ENCODE measurements at regions not wholly inside any gene's neighbourhood (a gene's known extent, or its start where the extent isn't known, plus 50 kb on each side); places are given as distances from the start of the nearest gene placed in this dataset.
"Not testable (repeated sequence)": the region's sequence is repeated elsewhere in the genome, so short reads cannot be mapped to it uniquely, and the experiment has no call there.

DNA sequence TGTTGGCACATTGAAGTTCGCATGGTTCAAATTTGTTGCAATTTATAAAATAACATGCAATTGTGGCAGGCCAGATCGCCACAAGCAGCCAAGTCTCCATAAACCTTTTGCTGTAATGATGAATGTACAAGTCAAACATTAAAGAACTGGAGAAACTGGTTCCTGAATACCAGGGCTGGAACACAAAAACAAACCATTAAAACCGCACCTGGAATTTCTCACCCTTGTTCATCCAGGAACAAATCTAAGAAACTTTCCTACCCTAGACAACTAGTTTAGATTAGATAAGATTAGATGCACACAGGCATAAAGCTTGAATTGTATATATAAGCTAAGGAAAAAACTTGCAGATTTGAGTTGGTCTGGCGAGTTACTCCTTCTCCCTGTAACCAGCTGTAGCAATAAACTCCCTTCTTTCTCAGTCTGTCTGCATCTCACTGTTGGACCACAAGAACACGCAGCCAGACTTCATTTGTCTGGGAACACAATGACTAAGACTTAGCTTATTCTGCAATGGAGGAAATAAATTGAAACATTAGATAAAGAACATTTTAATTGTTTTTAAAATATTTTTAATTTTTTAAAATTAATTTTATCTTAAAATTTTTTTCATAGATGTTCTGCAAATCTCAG, 1835.5 kb upstream of the LRRTM1 start:
- DNase-seq = no peak

DNA sequence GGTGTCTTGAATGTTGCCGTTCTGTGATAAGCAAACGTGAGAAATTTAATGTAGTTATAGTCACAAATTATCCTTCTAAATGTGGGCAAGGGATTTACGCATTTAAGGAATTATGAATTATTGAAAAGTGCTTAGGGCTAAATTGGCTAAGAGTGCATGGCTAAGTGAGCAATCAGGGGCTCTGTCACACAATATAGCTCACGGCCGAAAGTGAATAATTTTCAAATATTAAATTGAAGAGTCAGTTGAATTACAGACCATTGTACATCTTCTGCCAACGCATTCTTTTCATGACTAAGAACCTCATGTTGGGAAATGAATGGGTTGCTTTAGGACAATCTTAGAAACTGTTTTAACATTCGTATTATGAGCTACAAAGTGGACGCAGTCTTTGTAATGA, 1832.9 kb upstream of the LRRTM1 start:
- DNase-seq = no peak

DNA sequence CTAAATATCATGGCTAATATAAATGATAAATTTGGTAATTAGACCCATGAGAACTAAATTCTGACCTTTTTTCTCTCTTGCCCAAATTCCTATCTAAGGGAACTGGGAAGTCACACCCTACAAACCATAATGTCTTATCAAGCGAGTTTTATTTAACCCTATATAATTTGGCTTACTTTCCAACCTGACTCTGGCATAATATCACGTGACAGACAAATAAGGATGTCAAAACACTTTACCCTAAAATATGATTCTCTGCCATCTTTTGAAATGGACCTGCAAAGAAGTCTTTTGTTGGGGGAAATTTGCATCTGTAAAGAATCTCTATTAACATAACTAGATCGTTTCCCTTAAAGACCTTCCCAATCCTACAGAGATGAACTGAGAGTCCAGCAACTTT, 1823.5 kb upstream of the LRRTM1 start:
- no peak for DNase-seq

DNA sequence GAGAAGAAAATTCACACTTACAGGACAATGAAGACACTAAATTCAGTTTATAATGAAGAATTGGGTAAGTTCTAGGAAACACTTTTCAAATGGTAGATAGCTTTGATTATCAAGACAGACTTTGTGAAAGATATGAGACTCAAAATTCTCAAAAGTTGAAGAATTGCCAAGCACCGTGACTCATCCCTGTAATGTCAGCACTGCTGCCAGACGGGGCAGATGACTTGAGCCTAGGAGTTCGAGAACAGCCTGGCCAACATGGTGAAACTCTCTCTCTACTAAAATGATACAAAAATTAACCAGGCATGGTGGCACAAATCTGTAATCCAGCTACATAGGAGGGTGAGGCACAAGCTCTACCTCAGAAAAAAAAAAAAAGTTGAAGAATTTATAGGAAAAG, 1820.1 kb upstream of the LRRTM1 start:
- no peak for DNase-seq

- DNase-seq = no peak
These were observed 1816.1 kb upstream of the LRRTM1 start for GRCh38 chr2:82120654-82121053.

- no peak for DNase-seq
These were observed 1815.6 kb upstream of the LRRTM1 start for GRCh38 chr2:82120115-82120514.

DNA sequence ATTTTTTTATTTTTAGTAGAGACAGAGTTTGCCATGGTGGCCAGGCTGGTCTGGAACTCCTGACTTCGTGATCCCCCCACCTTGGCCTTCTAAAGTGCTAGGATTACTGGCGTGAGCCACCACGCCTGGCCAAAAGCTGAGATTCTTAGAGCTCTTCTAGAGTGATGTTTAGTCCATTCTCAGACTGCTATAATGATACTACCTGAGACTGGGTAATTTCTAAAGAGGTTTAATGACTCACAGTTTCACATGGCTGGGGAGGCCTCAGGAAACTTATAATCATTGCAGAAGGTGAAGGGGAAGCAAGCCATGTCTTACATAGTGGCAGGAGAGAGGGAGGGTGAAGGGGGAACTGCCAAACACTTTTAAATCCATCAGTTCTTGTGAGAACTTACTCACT, 1804.9 kb upstream of the LRRTM1 start:
- DNase-seq = no peak

DNA sequence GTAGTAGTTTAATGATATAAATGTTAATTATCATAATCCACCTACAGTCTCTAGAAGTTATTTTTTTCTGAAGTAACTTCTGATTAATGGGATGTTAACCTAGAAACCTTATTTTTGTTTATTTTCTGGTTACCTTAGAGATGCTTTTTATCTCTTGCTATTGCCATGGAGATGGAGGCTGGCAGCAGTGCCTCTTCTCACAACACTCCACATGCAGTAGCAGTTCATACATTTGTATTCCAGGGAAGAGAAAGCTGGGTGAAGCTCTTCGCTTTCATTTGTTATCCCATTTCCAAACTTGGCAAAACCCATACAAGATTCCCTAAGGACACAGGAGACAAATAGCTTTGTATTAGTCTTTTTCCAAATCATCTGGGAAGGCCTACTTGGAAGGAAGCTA, 1794.1 kb upstream of the LRRTM1 start:
- DNase-seq = no peak

GRCh38 chr2:82089518-82089917, 1785.0 kb upstream of the LRRTM1 start:
- no peak for DNase-seq

DNA sequence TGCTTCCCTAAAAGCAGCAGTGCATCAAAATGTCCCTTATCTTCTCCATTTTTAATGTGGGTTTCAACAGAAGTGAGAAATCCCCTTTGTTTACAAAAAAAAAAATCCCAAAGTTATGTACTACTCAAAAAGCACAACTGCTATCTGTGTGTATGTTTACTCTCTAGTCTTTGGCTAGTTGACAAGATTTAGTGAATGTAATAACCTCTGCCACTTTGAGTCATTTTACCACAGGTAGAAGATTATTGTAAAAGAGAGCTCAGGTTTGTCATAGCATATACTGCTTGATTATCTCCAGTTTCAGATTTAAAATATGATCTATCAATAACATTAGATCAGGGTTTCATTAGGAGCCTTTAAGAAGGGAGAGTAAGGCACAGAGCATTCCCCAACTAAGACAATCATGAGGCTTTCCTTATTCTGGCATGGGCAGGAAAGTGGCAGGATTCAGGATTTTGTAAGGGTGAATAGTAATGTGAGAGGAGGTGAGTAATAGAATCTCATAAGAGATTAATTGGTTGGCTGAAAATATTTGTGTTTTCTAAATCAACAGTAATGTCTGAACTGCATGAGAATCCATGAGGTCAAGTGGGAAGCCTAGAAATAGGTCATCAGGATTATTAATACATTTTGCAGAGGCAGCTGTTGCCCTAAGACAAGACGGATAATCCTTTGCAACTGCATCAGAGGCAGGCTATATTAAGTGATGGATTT, 1780.3 kb upstream of the LRRTM1 start:
- DNase-seq = no peak

DNA sequence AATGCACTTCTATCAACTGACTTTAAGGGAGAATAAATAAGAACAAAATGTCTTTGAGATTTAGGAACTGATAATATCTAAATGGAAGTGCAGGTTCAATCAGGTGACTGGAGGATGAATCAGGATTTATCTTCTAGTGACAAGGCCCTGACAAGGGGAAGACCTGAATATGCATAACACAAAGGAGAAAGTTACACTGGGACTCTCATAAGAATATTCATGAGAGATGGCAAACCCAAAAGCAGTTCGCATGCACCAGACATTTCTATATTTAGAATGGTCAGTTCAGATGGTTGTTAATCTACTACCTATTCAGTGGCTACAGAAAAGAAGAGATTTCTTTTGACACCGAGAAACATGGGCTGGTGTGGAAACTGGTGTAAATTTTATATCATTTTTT, 1771.3 kb upstream of the LRRTM1 start:
- no peak for DNase-seq

DNA sequence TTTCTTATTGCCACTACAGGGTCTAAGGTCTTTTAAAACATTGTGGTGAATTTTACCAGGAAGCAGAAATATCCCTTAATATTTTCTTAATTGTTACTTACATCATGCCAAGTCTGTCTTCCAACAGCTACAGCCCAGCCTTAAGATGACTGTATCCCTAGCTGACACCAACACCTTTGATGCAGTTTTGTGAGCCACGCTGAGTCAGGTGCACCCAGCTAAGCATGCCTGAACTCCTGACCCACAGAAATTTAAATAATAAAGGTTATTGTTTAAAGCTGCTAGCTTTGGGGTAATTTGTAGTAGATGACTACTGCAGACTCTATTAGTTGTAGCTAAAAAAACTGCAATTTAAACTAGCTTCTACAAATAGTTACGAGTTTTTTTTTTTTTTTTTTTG, 1757.9 kb upstream of the LRRTM1 start:
- DNase-seq = no peak

DNA sequence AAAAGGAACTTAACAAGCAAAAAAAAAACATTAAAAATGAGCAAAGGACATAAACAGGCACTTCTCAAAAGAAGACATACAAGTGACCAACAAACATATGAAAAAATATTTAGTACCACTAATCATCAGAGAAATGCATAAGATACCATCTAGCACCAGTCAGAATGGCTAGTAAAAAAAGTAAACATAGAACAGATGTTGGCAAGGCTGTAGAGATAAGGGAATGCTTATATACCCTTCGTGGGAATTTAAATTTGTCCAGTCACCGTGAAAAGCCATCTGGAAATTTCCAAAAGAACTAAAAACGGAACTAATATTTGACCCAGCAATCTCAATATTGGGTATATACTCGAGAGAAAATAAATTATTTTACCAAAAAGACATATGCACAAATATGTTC, 1751.3 kb upstream of the LRRTM1 start:
- DNase-seq = no peak

DNA sequence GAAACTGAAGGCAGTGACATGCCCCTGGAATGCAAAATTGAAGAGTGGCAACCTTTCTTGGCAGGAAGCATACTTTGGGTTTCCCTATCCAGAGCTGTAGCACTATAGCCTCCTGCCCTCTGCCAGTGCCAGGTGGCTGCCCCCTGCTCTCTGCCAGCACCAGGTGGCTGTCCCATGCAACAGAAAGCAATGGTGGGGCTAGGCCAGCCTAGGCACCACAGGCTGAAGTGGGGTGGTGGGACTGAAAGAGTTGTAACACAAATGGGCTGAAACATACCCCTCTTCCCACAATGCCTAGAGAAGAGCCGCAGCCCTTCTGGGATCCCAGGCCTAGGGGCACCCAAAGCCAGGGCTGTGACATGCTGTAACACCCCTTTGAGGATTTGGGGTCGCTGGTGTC, 1739.3 kb upstream of the LRRTM1 start:
- DNase-seq = no peak

DNA sequence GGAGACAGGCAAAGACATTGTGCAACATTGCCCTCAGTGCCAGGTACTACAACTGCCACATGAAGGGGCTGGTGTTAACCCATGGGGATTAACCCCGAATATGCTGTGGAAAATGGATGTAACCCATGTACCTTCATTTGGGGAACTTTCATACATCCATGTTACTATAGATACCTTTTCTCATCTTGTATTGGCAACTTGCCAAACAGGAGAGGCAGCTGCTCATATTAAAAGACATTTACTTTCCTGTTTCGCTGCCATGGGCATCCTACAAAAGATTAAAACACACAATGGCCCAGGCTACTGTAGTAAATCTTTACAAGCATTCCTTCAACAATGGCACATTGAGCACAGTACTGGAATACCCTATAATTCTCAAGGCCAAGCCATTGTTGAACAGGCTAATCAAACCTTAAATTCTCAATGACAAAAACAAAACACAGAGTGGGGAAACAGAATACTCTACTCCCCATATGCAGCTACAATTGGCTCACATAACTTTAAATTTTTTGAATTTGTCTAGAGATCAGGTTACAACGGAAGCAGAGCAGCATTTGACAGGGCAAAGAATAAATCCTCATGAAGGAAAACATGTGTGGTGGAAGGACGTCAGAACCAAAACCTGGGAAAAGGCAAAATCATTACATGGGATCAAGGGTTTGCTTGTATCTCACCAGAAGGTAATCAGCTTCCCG, 1723.5 kb upstream of the LRRTM1 start:
- peak; percentile 69 for DNase-seq

GRCh38 chr2:82023710-82024109, 1719.2 kb upstream of the LRRTM1 start:
- no peak for DNase-seq

GRCh38 chr2:82013641-82014040, 1709.1 kb upstream of the LRRTM1 start:
- DNase-seq = no peak

- no peak for DNase-seq
These were observed 1702.6 kb upstream of the LRRTM1 start for GRCh38 chr2:82007071-82007664.

DNA sequence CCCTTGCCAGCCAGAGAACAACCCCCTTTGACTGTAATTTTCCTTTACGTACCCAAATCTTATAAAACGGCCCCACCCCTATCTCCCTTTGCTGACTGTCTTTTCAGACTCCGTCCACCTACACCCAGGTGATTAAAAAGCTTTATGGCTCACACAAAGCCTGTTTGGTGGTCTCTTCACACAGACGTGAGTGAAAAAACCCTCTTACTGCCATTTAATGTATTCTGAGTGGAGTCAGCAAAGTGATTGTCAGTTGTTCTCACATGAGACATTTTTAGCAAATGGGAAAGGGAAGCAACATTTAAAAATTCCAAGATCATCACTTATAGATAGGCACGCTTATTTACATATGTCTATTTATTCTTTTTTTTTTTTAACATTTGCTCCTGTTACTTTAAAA, 1701.3 kb upstream of the LRRTM1 start:
- DNase-seq = not testable (repeated sequence)

- DNase-seq = no peak
These were observed 1697.1 kb upstream of the LRRTM1 start for GRCh38 chr2:82001614-82002013.

- no peak for DNase-seq
These were observed 1696.1 kb upstream of the LRRTM1 start for GRCh38 chr2:82000606-82001005.

DNA sequence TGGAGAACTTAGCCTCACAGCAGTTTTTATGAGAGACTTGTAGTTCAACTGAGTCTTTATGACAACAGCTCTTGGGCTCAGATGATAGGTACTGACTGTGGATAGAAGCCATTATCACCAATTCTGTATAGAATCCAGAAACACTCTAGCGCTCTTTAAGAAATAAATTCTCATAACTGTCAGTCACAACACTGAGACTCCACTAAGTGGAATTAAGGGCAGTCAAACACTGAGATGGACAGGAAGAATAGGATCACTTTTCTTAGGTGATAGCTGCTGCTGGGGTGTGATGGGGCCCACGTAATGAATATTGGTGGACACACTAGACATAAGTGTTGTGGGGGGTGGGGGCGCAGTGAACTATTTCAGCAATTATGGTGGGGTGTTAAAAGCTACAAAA, 1691.8 kb upstream of the LRRTM1 start:
- DNase-seq = no peak

GRCh38 chr2:81991282-81991681, 1686.7 kb upstream of the LRRTM1 start:
- DNase-seq = no peak

GRCh38 chr2:81987370-81987769, 1682.8 kb upstream of the LRRTM1 start:
- DNase-seq = no peak
